NT2/D1 (cell line): ENCODE measurements at regions not wholly inside any gene's neighbourhood (a gene's known extent, or its start where the extent isn't known, plus 50 kb on each side); places are given as distances from the start of the nearest gene placed in this dataset.

Experiments
- DNase-seq: peaks from one replicate; pipeline ENCODE4 v3.0.0-alpha.2; 2011; ENCODE audit warnings: low read depth, low spot score
- H3K27me3 ChIP-seq: 2 replicates; pipeline ENCODE4 v1.6.0; 2011; ENCODE audit warnings: mild to moderate bottlenecking; ENCODE audit not compliant: insufficient read length, insufficient read depth
- H3K36me3 ChIP-seq: 2 replicates; pipeline ENCODE4 v1.6.1; 2011; ENCODE audit warnings: mild to moderate bottlenecking, low read length, mixed read lengths; ENCODE audit not compliant: insufficient read depth, insufficient read length
- H3K4me1 ChIP-seq: 2 replicates; pipeline ENCODE4 v1.5.1; 2011; ENCODE audit not compliant: insufficient read depth, insufficient read length
- H3K4me3 ChIP-seq: 2 replicates; pipeline ENCODE4 v1.5.1; 2011; ENCODE audit warnings: low read depth; ENCODE audit not compliant: insufficient read length
- H3K9ac ChIP-seq: 2 replicates; pipeline ENCODE4 v1.6.0; 2011; ENCODE audit warnings: low read depth; ENCODE audit not compliant: insufficient read length
- H3K9me3 ChIP-seq: 2 replicates; pipeline ENCODE4 v1.5.1; 2011; ENCODE audit warnings: mild to moderate bottlenecking, low read length; ENCODE audit not compliant: insufficient read depth
- SUZ12 ChIP-seq: IDR thresholded peaks from 2 replicates; pipeline ENCODE4 v1.6.1; 2011; ENCODE audit not compliant: insufficient read length, insufficient read depth; ENCODE audit errors: extremely low read depth
- YY1 ChIP-seq: IDR thresholded peaks from 2 replicates; pipeline ENCODE4 v1.6.1; 2011; ENCODE audit not compliant: insufficient read length, insufficient read depth
- ZNF274 ChIP-seq: IDR thresholded peaks from 2 replicates; pipeline ENCODE4 v1.6.1; 2011; ENCODE audit warnings: mild to moderate bottlenecking, low read depth, low read length

- Histone ChIP-seq H3K9ac (no peak overlapping the region), H3K4me1 (no peaks in the 10 kb centered on the region), H3K27me3 (no peaks in the 10 kb centered on the region), H3K9me3 (no peaks in the 10 kb centered on the region), H3K36me3 (no peaks in the 10 kb centered on the region), H3K4me3 (no peak overlapping the region)
- no peak for TF ChIP-seq ZNF274
- TF ChIP-seq SUZ12: no peak
- no peak for TF ChIP-seq YY1
- DNase-seq: no peak
These were observed 1219.8 kb downstream of the CDH8 start for GRCh38 chr16:60816461-60816860.

- H3K4me3 ChIP-seq: no peak overlapping the region
- no peak for DNase-seq
- no peaks in the 10 kb centered on the region for H3K9me3 ChIP-seq
- H3K9ac ChIP-seq: no peak overlapping the region
- TF ChIP-seq YY1 (no peak), SUZ12 (no peak)
- no peaks in the 10 kb centered on the region for H3K27me3 ChIP-seq
- no peaks in the 10 kb centered on the region for H3K4me1 ChIP-seq
- no peaks in the 10 kb centered on the region for H3K36me3 ChIP-seq
These were observed 1220.4 kb downstream of the CDH8 start for GRCh38 chr16:60815865-60816264.

- H3K4me3 ChIP-seq: no peak overlapping the region
- H3K4me1 ChIP-seq: no peaks in the 10 kb centered on the region
- no peak for DNase-seq
- no peak overlapping the region for H3K9ac ChIP-seq
- no peaks in the 10 kb centered on the region for H3K27me3 ChIP-seq
- H3K36me3 ChIP-seq: no peaks in the 10 kb centered on the region
- no peak for TF ChIP-seq SUZ12
- TF ChIP-seq ZNF274: no peak
- H3K9me3 ChIP-seq: no peaks in the 10 kb centered on the region
These were observed 1221.2 kb downstream of the CDH8 start for GRCh38 chr16:60815033-60815432.

- TF ChIP-seq ZNF274 (no peak), YY1 (no peak), SUZ12 (no peak)
- DNase-seq: no peak
- no peak overlapping the region for H3K4me3 ChIP-seq
These were observed 1224.6 kb downstream of the CDH8 start for GRCh38 chr16:60811657-60812056.

GRCh38 chr16:60811051-60811608, 1225.1 kb downstream of the CDH8 start:
- Histone ChIP-seq H3K36me3 (no peaks in the 10 kb centered on the region), H3K4me1 (no peaks in the 10 kb centered on the region), H3K27me3 (no peaks in the 10 kb centered on the region), H3K9ac (no peak overlapping the region), H3K9me3 (no peaks in the 10 kb centered on the region), H3K4me3 (no peak overlapping the region)
- TF ChIP-seq SUZ12: no peak
- TF ChIP-seq YY1: no peak
- no peak for TF ChIP-seq ZNF274
- DNase-seq: no peak

More at GRCh38 chr16:60811657-60812056, 1224.6 kb downstream of the CDH8 start:
- Histone ChIP-seq H3K4me1 (no peaks in the 10 kb centered on the region), H3K36me3 (no peaks in the 10 kb centered on the region), H3K9me3 (no peaks in the 10 kb centered on the region), H3K9ac (no peak overlapping the region), H3K27me3 (no peaks in the 10 kb centered on the region)

GRCh38 chr16:60810250-60810649, 1226.0 kb downstream of the CDH8 start:
- H3K36me3 ChIP-seq: no peaks in the 10 kb centered on the region
- no peak overlapping the region for H3K9ac ChIP-seq
- no peaks in the 10 kb centered on the region for H3K9me3 ChIP-seq
- no peaks in the 10 kb centered on the region for H3K27me3 ChIP-seq
- DNase-seq: no peak
- H3K4me1 ChIP-seq: no peaks in the 10 kb centered on the region
- H3K4me3 ChIP-seq: no peak overlapping the region
- TF ChIP-seq YY1: no peak
- TF ChIP-seq ZNF274: no peak
- TF ChIP-seq SUZ12: no peak

GRCh38 chr16:60792437-60792836, 1243.8 kb downstream of the CDH8 start:
- no peak for DNase-seq
- Histone ChIP-seq H3K9ac (no peak overlapping the region), H3K9me3 (no peaks in the 10 kb centered on the region), H3K36me3 (no peaks in the 10 kb centered on the region), H3K27me3 (no peaks in the 10 kb centered on the region), H3K4me3 (no peak overlapping the region), H3K4me1 (no peaks in the 10 kb centered on the region)
- TF ChIP-seq ZNF274: no peak
- TF ChIP-seq SUZ12: no peak
- TF ChIP-seq YY1: no peak

GRCh38 chr16:60788631-60789030, 1247.6 kb downstream of the CDH8 start:
- TF ChIP-seq SUZ12: no peak
- no peak for TF ChIP-seq ZNF274
- no peak for TF ChIP-seq YY1
- Histone ChIP-seq H3K9me3 (no peaks in the 10 kb centered on the region), H3K36me3 (no peaks in the 10 kb centered on the region), H3K27me3 (no peaks in the 10 kb centered on the region), H3K9ac (no peak overlapping the region), H3K4me3 (no peak overlapping the region), H3K4me1 (no peaks in the 10 kb centered on the region)
- no peak for DNase-seq
